Activated CD4-positive, alpha-beta T cell treated with anti-CD3 and anti-CD28 coated beads for 4 hours (primary cell): ENCODE measurements at regions not wholly inside any gene's neighbourhood (a gene's known extent, or its start where the extent isn't known, plus 50 kb on each side); places are given as distances from the start of the nearest gene placed in this dataset.
"Not testable (repeated sequence)": the region's sequence is repeated elsewhere in the genome, so short reads cannot be mapped to it uniquely, and the experiment has no call there.

Experiments used
- DNase-seq, 2 donors: peaks; one replicate each; pipeline ENCODE4 v3.0.0-alpha.2; 2020

DNA sequence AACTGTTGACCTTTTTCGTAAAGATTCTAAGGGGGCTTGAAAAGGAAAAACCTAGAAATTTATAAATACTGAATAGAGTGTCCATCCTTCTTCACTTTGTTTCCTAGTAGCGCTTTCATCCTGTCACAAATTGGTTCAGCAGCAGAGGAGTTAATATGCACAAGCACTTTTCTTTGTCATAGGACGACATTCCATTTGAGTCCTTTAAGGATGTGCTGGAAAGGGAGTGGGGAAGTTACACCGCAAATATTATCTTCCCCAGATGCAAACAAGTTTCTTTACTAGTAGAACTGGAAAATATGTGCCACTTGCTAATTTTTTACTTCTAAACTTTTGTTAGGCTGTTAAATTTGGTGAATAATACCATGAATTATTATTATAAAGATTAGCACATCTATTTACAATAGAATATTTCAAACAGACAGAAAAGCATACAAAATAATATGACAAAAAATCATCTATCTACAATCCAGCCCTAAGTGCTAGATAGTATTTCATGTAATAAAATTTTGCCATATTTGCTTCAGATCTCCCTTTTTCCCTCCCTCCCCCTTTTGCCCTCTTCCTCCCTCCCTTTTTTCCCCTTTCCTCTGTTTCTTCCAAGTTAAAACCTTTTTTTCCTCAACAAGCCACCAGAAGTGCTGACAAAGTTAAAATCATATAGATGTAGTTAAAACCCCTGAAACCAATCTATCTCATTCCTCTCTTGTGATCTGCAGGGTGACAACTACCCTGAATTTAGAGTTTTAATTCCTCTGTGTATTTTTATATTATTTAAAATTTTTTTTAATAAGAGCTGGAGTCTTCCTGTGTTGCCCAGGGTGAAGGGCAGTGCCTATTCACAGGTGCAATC is 50.5 kb upstream of the MAP4K3 start:
- no peak for DNase-seq

DNA sequence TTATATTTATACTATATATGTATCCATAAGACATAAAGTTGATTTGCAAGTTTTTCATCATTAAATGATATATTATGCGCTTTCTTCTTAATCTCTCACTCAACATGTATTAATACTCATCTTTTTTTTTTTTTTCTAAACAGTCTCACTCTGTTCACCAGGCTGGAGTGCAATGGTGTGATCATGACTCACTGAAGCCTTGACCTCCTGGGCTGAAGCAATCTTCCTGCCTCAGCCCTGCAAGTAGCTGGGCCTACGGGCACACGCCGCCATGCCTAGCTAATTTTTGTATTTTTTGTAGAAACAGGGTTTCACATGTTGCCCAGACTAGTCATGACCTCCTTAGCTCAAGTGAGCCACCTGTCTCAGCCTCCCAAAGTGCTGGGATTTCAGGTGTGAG is 51.4 kb upstream of the MAP4K3 start:
- no peak for DNase-seq

- no peak for DNase-seq
Measured at GRCh38 chr2:39490586-39490985, 53.5 kb upstream of the MAP4K3 start.

DNA sequence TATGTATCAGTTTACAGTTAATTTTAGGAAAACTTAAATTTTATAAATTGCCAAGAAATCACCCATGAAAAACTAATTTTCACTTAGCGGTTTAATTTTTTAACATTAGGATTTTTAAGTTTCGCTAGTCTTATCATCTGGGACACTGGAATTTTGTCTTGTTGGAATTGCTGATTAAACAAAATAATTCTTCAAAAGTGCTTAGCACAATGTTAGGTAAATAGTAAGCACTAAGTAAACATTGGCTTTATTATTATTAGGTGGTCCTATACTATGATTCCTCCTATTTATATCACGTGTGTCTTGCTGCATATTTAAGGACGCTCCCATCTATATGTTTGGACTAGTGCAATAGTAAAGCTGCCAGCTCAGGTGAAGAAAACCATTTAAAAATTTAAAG is 54.6 kb upstream of the MAP4K3 start:
- no peak for DNase-seq

DNA sequence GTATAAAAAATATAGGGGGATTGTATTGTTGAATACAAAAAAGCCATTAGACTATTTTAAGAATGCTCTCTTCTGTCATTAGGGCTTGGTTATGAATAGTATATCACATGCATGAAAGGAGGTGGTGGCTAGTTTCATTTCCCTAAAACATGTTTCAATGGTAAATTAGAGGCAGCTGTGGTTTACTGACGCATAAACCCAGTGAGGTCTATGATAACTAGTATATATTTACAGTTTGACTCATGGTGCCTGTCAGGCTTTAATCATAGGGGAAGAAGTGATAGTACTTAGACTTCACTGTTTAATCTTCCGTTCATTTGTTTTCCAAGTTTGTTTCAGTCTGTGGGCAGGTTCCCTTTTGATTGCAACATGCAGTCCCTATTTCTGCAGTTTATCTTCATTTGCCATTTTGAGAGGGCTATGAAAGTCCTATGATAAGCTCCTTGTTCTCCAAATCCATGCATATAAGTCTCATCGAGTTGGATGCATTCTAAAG is 55.1 kb upstream of the MAP4K3 start:
- no peak for DNase-seq

- DNase-seq: no peak
Measured at GRCh38 chr2:39492716-39493115, 55.6 kb upstream of the MAP4K3 start.

- DNase-seq: no peak
Measured at GRCh38 chr2:39494784-39495251, 57.7 kb upstream of the MAP4K3 start.

DNA sequence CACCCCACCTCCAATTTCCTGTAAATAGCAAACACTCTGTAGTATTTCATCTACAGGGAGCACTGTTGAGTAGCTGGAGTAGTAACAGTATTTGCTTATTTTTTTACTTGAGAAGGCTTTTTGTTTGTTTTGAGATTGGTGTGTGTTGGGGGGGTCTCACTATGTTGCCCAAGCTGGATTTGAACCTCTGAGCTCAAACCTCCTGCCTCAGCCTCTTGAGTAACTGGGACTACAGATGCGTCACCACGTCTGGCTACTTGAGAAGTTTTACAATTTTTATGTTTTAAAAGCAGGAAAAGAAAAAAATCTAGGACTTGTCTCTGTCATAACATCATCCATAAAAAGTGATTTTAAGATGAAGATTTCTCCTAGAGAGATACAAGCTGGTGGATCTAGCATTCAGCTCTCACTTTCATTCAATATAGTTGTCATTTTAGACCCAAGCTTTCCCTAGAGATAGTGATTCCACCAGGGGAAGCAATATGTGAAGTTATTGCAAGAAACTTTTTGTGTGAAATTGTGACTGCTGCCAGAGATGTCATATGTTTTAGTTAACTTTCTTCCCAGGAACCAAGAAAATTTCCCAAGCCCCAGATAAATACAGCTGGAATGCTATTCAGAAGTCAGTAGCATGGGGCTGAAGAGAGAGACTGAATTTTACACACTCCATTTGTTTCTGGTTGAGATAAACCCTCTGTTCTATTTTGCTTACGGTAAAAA is 60.2 kb upstream of the MAP4K3 start:
- DNase-seq: no peak

GRCh38 chr2:39498176-39498575 is 61.1 kb upstream of the MAP4K3 start:
- not testable (repeated sequence) for DNase-seq

- DNase-seq: no peak
Measured at GRCh38 chr2:39498786-39499185, 61.7 kb upstream of the MAP4K3 start.

DNA sequence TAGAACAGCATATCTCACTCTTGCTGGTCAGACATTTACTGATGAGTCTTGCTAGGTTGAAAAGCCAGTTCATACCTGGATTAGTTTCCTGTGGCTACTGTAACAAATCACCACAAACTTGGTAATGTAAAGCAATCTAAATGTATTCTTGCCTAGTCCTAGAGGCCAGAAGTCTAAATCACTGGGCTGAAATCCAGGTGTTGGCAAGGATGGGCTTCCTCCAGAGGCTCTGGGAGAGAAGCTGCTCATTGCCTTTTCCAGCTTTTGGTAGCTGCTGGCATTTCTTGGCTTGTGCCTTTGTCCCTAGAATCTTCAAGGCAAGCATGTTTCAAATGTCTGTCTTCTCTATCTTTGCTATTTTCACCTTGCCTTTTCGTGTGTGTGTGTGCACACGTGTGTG is 62.3 kb upstream of the MAP4K3 start:
- DNase-seq: no peak

GRCh38 chr2:39501412-39501811 is 64.3 kb upstream of the MAP4K3 start:
- no peak for DNase-seq

DNA sequence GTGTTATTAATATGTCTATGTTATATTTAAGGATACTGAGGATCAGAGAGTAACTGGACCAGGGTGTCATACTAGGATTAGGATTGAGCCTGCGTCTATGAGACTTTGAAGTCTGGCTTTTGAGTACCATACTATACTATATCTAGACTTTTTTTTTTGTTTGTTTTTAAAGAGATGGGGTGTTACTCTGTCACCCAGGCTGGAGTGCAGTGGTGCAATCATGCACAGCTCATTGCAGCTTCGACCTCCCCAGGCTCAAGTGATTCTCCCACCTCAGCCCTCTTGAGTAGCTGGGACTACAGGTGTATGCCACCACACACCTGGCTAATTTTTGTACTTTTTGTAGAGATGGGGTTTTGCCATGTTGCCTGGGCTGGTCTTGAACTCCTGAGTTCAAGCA is 66.2 kb upstream of the MAP4K3 start:
- DNase-seq: no peak

GRCh38 chr2:39504790-39505335 is 67.8 kb upstream of the MAP4K3 start:
- DNase-seq: no peak

GRCh38 chr2:39506215-39506614 is 69.1 kb upstream of the MAP4K3 start:
- DNase-seq: no peak

DNA sequence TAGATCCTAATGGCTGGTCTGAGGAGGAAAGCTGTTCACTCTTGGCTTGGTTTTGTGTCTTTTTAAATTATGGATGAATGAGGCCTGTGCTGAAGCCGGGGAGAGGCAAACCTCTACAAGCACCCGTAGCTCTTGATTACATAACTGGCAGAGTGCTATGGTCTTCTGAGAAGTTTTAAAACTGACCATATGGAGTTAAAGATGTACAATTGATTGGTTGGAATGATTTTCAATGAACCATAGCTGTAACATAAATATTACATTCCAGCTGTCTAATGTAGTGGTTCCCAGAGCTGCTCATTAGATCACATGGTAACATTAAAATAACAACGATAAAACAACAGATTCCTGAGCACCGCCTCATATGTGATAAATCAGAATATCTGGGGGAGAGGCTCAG is 71.1 kb upstream of the MAP4K3 start:
- DNase-seq: no peak

- no peak for DNase-seq
Measured at GRCh38 chr2:39510140-39510539, 73.1 kb upstream of the MAP4K3 start.

- no peak for DNase-seq
Measured at GRCh38 chr2:39511219-39511604, 74.1 kb upstream of the MAP4K3 start.

GRCh38 chr2:39511605-39512433 is 74.7 kb upstream of the MAP4K3 start:
- DNase-seq: no peak

GRCh38 chr2:39512434-39512935 is 75.4 kb upstream of the MAP4K3 start:
- no peak for DNase-seq

GRCh38 chr2:39512941-39513340 is 75.9 kb upstream of the MAP4K3 start:
- no peak for DNase-seq

DNA sequence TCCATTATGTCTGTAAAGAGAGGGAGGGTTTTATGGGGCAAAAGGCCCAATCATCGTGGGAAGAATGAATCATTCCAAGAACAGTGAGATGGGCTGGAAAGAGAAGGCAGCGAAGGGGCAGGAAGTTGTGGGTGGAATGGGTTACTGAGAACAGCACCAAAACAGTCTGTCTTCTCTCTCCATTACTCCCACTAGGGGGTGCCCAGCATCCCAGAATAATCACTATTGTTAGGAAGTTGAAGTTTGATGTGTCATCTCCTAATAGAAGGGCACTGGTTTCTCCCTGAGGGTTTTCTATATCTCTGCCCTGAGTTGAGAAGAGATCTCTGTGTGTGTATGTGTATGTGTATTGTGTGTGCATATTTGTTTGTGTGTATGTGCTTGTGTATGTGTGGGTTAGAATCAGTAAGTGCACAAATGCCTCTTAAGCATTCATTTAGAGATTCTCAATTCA is 76.6 kb upstream of the MAP4K3 start:
- peak; percentile 39 to 45 for DNase-seq

GRCh38 chr2:39514825-39515224 is 77.7 kb upstream of the MAP4K3 start:
- no peak for DNase-seq
